ENCODE measurements at regions not wholly inside any gene's neighbourhood (a gene's known extent, or its start where the extent isn't known, plus 50 kb on each side); places are given as distances from the start of the nearest gene placed in this dataset.

- Mint-ChIP-seq H3K9me3 (peaks cover 30% of the 10 kb centered on the region), H3K36me3 (peaks cover 12% of the 10 kb centered on the region), H3K4me1 (peaks cover 16% of the 10 kb centered on the region), H3K27me3 (ENCODE audit: low read depth) (peaks cover 3% of the 10 kb centered on the region; the same call in 1 of the 2 replicates), H3K27ac (no peak overlapping the region), H3K4me3 (no peak overlapping the region)
- no peak for ATAC-seq
- no peak for DNase-seq (ENCODE audit: low spot score)
- CTCF ChIA-PET: no interaction called here
- TF ChIP-seq, protein P1, sequence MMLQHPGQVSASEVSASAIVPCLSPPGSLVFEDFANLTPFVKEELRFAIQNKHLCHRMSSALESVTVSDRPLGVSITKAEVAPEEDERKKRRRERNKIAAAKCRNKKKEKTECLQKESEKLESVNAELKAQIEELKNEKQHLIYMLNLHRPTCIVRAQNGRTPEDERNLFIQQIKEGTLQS (CRISPR knock-in tag; conservative IDR thresholded peaks at IDR 0.05): no peak
- no peak for TF ChIP-seq JAZF1 (CRISPR knock-in tag; IDR thresholded peaks at IDR 0.05)
- no peak for TF ChIP-seq NFYB (CRISPR knock-in tag; conservative IDR thresholded peaks at IDR 0.05; ENCODE audit: low read depth)
- TF ChIP-seq ZNF281 (CRISPR knock-in tag; IDR thresholded peaks at IDR 0.05): no peak
- TF ChIP-seq, protein P2, sequence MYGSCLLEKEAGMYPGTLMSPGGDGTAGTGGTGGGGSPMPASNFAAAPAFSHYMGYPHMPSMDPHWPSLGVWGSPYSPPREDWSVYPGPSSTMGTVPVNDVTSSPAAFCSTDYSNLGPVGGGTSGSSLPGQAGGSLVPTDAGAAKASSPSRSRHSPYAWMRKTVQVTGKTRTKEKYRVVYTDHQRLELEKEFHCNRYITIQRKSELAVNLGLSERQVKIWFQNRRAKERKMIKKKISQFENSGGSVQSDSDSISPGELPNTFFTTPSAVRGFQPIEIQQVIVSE (CRISPR knock-in tag; IDR thresholded peaks at IDR 0.05; ENCODE audit: borderline replicate concordance): no peak
- TF ChIP-seq, protein P3, sequence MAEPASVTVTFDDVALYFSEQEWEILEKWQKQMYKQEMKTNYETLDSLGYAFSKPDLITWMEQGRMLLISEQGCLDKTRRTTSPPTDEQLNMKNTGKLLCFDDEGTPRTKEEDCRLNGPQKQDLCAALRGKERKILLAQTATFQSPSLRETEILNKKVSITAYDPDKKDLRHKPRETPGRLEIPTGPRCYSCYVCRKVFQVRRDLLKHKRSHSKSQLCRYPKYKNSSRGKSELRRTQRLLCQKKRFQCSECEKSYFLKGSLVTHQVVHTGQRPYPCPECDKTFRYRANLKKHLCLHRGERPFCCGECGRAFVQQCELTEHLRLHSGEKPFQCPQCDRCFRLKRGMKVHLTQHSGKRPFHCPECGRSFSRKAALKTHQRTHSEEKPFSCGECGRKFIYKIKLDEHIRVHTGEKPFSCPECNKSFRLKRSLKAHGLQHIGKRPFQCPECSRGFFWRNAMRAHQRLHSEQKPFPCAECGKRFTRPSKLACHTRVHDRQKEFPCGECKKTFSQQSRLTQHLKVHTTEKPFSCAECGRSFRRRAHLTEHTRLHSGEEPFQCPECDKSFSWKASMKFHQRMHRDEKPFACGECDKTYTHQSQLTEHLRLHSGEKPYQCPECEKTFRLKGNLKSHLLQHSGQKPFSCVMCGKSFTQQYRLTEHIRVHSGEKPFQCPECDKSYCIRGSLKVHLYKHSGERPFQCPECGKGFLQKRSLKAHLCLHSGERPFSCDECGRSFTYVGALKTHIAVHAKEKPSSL (CRISPR knock-in tag; conservative IDR thresholded peaks at IDR 0.05): no peak
- no peak for TF ChIP-seq PREB (CRISPR knock-in tag; IDR thresholded peaks at IDR 0.05; ENCODE audit: borderline replicate concordance)
- no peak for TF ChIP-seq ATF1 (CRISPR knock-in tag; IDR thresholded peaks at IDR 0.05)
- no peak for TF ChIP-seq EMX1 (CRISPR knock-in tag; IDR thresholded peaks at IDR 0.05)
- no peak for TF ChIP-seq HMGA2 (CRISPR knock-in tag; IDR thresholded peaks at IDR 0.05)
- TF ChIP-seq RORB (CRISPR knock-in tag; IDR thresholded peaks at IDR 0.05): no peak
- TF ChIP-seq FOXP4 (CRISPR knock-in tag; IDR thresholded peaks at IDR 0.05): no peak
- POLR2A ChIA-PET: no interaction called here
These were observed 372.3 kb downstream of the NPIPA8 start for GRCh38 chr16:17964196-17964595.

- H3K27me3 Mint-ChIP-seq (ENCODE audit: low read depth): peaks cover 3% of the 10 kb centered on the region; the same call in 1 of the 2 replicates
- peaks cover 12% of the 10 kb centered on the region for H3K36me3 Mint-ChIP-seq
- peaks cover 15% of the 10 kb centered on the region for H3K4me1 Mint-ChIP-seq
- ATAC-seq (no peak), DNase-seq (ENCODE audit: low spot score) (no peak)
- CTCF ChIA-PET: no interaction called here
- H3K9me3 Mint-ChIP-seq: peaks cover 34% of the 10 kb centered on the region
- POLR2A ChIA-PET: no interaction called here
- H3K27ac Mint-ChIP-seq: no peak overlapping the region
- H3K4me3 Mint-ChIP-seq: no peak overlapping the region
- no peak for TF ChIP-seq TP53 (CRISPR knock-in tag; IDR thresholded peaks at IDR 0.05)
- TF ChIP-seq, protein P4, sequence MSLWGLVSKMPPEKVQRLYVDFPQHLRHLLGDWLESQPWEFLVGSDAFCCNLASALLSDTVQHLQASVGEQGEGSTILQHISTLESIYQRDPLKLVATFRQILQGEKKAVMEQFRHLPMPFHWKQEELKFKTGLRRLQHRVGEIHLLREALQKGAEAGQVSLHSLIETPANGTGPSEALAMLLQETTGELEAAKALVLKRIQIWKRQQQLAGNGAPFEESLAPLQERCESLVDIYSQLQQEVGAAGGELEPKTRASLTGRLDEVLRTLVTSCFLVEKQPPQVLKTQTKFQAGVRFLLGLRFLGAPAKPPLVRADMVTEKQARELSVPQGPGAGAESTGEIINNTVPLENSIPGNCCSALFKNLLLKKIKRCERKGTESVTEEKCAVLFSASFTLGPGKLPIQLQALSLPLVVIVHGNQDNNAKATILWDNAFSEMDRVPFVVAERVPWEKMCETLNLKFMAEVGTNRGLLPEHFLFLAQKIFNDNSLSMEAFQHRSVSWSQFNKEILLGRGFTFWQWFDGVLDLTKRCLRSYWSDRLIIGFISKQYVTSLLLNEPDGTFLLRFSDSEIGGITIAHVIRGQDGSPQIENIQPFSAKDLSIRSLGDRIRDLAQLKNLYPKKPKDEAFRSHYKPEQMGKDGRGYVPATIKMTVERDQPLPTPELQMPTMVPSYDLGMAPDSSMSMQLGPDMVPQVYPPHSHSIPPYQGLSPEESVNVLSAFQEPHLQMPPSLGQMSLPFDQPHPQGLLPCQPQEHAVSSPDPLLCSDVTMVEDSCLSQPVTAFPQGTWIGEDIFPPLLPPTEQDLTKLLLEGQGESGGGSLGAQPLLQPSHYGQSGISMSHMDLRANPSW (CRISPR knock-in tag; conservative IDR thresholded peaks at IDR 0.05; ENCODE audit: low read depth): no peak
- TF ChIP-seq JUN (CRISPR knock-in tag; IDR thresholded peaks at IDR 0.05): no peak
- TF ChIP-seq NFE2L1 (CRISPR knock-in tag; IDR thresholded peaks at IDR 0.05): no peak
- no peak for TF ChIP-seq MYBL2 (CRISPR knock-in tag; IDR thresholded peaks at IDR 0.05)
- no peak for TF ChIP-seq PRDM15 (CRISPR knock-in tag; IDR thresholded peaks at IDR 0.05)
- no peak for TF ChIP-seq NR1H2 (CRISPR knock-in tag; IDR thresholded peaks at IDR 0.05)
- no peak for TF ChIP-seq JAZF1 (CRISPR knock-in tag; IDR thresholded peaks at IDR 0.05)
These were observed 373.2 kb downstream of the NPIPA8 start for GRCh38 chr16:17963185-17963836.

Data from WTC11 (cell line).